GM20431 (cell line): ENCODE measurements at regions not wholly inside any gene's neighbourhood (a gene's known extent, or its start where the extent isn't known, plus 50 kb on each side); places are given as distances from the start of the nearest gene placed in this dataset.

Experiments
- in situ Hi-C: fragments of 300-500 bp; cut with MseI, MboI; formaldehyde crosslinking; loops from one replicate; pipeline ENCODE4 v1.15.0; 2020; ENCODE audit warnings: low sequenced_read_pairs; ENCODE audit not compliant: unreplicated experiment

- in situ Hi-C loops, result loop anchor here (25.0 kb wide), 1 partner anchor 387 kb away; no protein-coding TSS in a partner anchor
These were observed 170.9 kb downstream of the LACC1 start for GRCh38 chr13:44050450-44051063.

GRCh38 chr13:44051405-44051804 lies 171.7 kb downstream of the LACC1 start:
- in situ Hi-C loops, result loop anchor here (25.0 kb wide), 1 partner anchor 386 kb away; no protein-coding TSS in a partner anchor

GRCh38 chr13:44051918-44052675 lies 172.4 kb downstream of the LACC1 start:
- in situ Hi-C loops, result loop anchor here (25.0 kb wide), 1 partner anchor 385 kb away; no protein-coding TSS in a partner anchor

- in situ Hi-C loops, result loop anchor here (25.0 kb wide), 1 partner anchor 385 kb away; no protein-coding TSS in a partner anchor
These were observed 173.1 kb downstream of the LACC1 start for GRCh38 chr13:44052780-44053184.

- in situ Hi-C loops, result loop anchor here (25.0 kb wide), 1 partner anchor 384 kb away; no protein-coding TSS in a partner anchor
These were observed 173.5 kb downstream of the LACC1 start for GRCh38 chr13:44053208-44053607.

- in situ Hi-C loops, result loop anchor here (25.0 kb wide), 1 partner anchor 383 kb away; no protein-coding TSS in a partner anchor
These were observed 174.8 kb downstream of the LACC1 start for GRCh38 chr13:44054525-44054924.

GRCh38 chr13:44055681-44056080 lies 176.0 kb downstream of the LACC1 start:
- in situ Hi-C loops, result loop anchor here (25.0 kb wide), 1 partner anchor 382 kb away; no protein-coding TSS in a partner anchor

GRCh38 chr13:44058067-44058466 lies 178.4 kb downstream of the LACC1 start:
- in situ Hi-C loops, result loop anchor here (25.0 kb wide), 1 partner anchor 379 kb away; no protein-coding TSS in a partner anchor

- in situ Hi-C loops, result loop anchor here (25.0 kb wide), 1 partner anchor 379 kb away; no protein-coding TSS in a partner anchor
These were observed 179.0 kb downstream of the LACC1 start for GRCh38 chr13:44058624-44059215.

GRCh38 chr13:44061876-44062275 lies 182.2 kb downstream of the LACC1 start:
- in situ Hi-C loops, result loop anchor here (25.0 kb wide), 1 partner anchor 375 kb away; no protein-coding TSS in a partner anchor

GRCh38 chr13:44063467-44063866 lies 183.8 kb downstream of the LACC1 start:
- in situ Hi-C loops, result loop anchor here (25.0 kb wide), 1 partner anchor 374 kb away; no protein-coding TSS in a partner anchor

GRCh38 chr13:44063881-44064280 lies 184.2 kb downstream of the LACC1 start:
- in situ Hi-C loops, result loop anchor here (25.0 kb wide), 1 partner anchor 373 kb away; no protein-coding TSS in a partner anchor

- in situ Hi-C loops, result loop anchor here (25.0 kb wide), 1 partner anchor 373 kb away; no protein-coding TSS in a partner anchor
These were observed 184.7 kb downstream of the LACC1 start for GRCh38 chr13:44064357-44064756.

- in situ Hi-C loops, result loop anchor here (25.0 kb wide), 1 partner anchor 369 kb away; no protein-coding TSS in a partner anchor
These were observed 188.5 kb downstream of the LACC1 start for GRCh38 chr13:44068169-44068568.

GRCh38 chr13:44068737-44069136 lies 189.0 kb downstream of the LACC1 start:
- in situ Hi-C loops, result loop anchor here (25.0 kb wide), 1 partner anchor 369 kb away; no protein-coding TSS in a partner anchor

- in situ Hi-C loops, result loop anchor here (25.0 kb wide), 1 partner anchor 365 kb away; no protein-coding TSS in a partner anchor
These were observed 192.8 kb downstream of the LACC1 start for GRCh38 chr13:44072536-44072935.

- in situ Hi-C loops, result loop anchor here (25.0 kb wide), 1 partner anchor 363 kb away; no protein-coding TSS in a partner anchor
These were observed 194.9 kb downstream of the LACC1 start for GRCh38 chr13:44074611-44075010.

GRCh38 chr13:44075113-44075512 lies 195.4 kb downstream of the LACC1 start:
- in situ Hi-C loops, result no loop called here

- in situ Hi-C loops, result no loop called here
These were observed 199.2 kb downstream of the LACC1 start for GRCh38 chr13:44078806-44079376.
